ENCODE measurements at regions not wholly inside any gene's neighbourhood (a gene's known extent, or its start where the extent isn't known, plus 50 kb on each side); places are given as distances from the start of the nearest gene placed in this dataset.

GRCh38 chr14:38958589-38958988 is 144.4 kb downstream of the SEC23A start:
- Histone ChIP-seq H3K27ac (ENCODE audit: low read depth, low read length, poor library complexity, severe bottlenecking) (no peak overlapping the region), H3K4me2 (ENCODE audit: low read length) (no peak overlapping the region), H3K9me2 (ENCODE audit: insufficient read depth, low read length) (no peaks in the 10 kb centered on the region), H3K79me2 (ENCODE audit: insufficient read depth, low read depth, low read length) (no peaks in the 10 kb centered on the region), H3K36me3 (ENCODE audit: insufficient read depth, low read length) (no peaks in the 10 kb centered on the region), H3K4me1 (ENCODE audit: insufficient read depth, low read length, poor library complexity, severe bottlenecking) (no peaks in the 10 kb centered on the region), H2AFZ (ENCODE audit: low read length) (no peak overlapping the region), H3K9me3 (ENCODE audit: low read length) (no peaks in the 10 kb centered on the region), H3K4me3 (ENCODE audit: low read depth, low read length, poor library complexity, severe bottlenecking) (no peak overlapping the region), H4K20me1 (ENCODE audit: insufficient read depth, low read length) (no peaks in the 10 kb centered on the region)
- ChIA-PET POLR2A (no interaction called here), CTCF (ENCODE audit: unreplicated experiment) (no interaction called here)
- BruUV-seq (replicated peaks): no TSS peak
- TF ChIP-seq, protein P1, sequence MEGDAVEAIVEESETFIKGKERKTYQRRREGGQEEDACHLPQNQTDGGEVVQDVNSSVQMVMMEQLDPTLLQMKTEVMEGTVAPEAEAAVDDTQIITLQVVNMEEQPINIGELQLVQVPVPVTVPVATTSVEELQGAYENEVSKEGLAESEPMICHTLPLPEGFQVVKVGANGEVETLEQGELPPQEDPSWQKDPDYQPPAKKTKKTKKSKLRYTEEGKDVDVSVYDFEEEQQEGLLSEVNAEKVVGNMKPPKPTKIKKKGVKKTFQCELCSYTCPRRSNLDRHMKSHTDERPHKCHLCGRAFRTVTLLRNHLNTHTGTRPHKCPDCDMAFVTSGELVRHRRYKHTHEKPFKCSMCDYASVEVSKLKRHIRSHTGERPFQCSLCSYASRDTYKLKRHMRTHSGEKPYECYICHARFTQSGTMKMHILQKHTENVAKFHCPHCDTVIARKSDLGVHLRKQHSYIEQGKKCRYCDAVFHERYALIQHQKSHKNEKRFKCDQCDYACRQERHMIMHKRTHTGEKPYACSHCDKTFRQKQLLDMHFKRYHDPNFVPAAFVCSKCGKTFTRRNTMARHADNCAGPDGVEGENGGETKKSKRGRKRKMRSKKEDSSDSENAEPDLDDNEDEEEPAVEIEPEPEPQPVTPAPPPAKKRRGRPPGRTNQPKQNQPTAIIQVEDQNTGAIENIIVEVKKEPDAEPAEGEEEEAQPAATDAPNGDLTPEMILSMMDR (conservative IDR thresholded peaks at IDR 0.05; ENCODE audit: low read length): no peak
- TF ChIP-seq EZH2phosphoT487 (IDR thresholded peaks at IDR 0.05; ENCODE audit: borderline replicate concordance, low read depth, low read length): no peak
- no peak for DNase-seq (ENCODE audit: low spot score)
- intact Hi-C loops (cut with micrococcal nuclease; ENCODE audit: unreplicated experiment): no loop called here

GRCh38 chr14:38951451-38951850 is 151.6 kb downstream of the SEC23A start:
- POLR2A ChIA-PET: interaction anchor here (0.9 to 1.5 kb wide), 2 partner anchors 10 to 11 kb away, joined by 3 read pairs; no protein-coding TSS in a partner anchor
- Histone ChIP-seq H3K36me3 (ENCODE audit: insufficient read depth, low read length) (no peaks in the 10 kb centered on the region), H3K4me3 (ENCODE audit: low read depth, low read length, poor library complexity, severe bottlenecking) (no peak overlapping the region), H4K20me1 (ENCODE audit: insufficient read depth, low read length) (no peaks in the 10 kb centered on the region), H3K4me2 (ENCODE audit: low read length) (no peak overlapping the region), H3K27ac (ENCODE audit: low read depth, low read length, poor library complexity, severe bottlenecking) (no peak overlapping the region), H3K79me2 (ENCODE audit: insufficient read depth, low read depth, low read length) (no peaks in the 10 kb centered on the region), H3K9me3 (ENCODE audit: low read length) (no peaks in the 10 kb centered on the region), H3K9me2 (ENCODE audit: insufficient read depth, low read length) (no peaks in the 10 kb centered on the region), H3K4me1 (ENCODE audit: insufficient read depth, low read length, poor library complexity, severe bottlenecking) (no peaks in the 10 kb centered on the region), H2AFZ (ENCODE audit: low read length) (no peak overlapping the region)
- no peak for TF ChIP-seq EZH2phosphoT487 (IDR thresholded peaks at IDR 0.05; ENCODE audit: borderline replicate concordance, low read depth, low read length)
- TF ChIP-seq, protein P1 (conservative IDR thresholded peaks at IDR 0.05; ENCODE audit: low read length): no peak
- BruUV-seq (replicated peaks): no TSS peak
- intact Hi-C loops (cut with micrococcal nuclease; ENCODE audit: unreplicated experiment): no loop called here
- CTCF ChIA-PET (ENCODE audit: unreplicated experiment): no interaction called here
- DNase-seq (ENCODE audit: low spot score): no peak

GRCh38 chr14:38950676-38951075 is 152.4 kb downstream of the SEC23A start:
- H3K27ac ChIP-seq (ENCODE audit: low read depth, low read length, poor library complexity, severe bottlenecking): no peak overlapping the region
- H3K4me1 ChIP-seq (ENCODE audit: insufficient read depth, low read length, poor library complexity, severe bottlenecking): no peaks in the 10 kb centered on the region
- H3K9me3 ChIP-seq (ENCODE audit: low read length): no peaks in the 10 kb centered on the region
- H2AFZ ChIP-seq (ENCODE audit: low read length): no peak overlapping the region
- no TSS peak for BruUV-seq (replicated peaks)
- H4K20me1 ChIP-seq (ENCODE audit: insufficient read depth, low read length): no peaks in the 10 kb centered on the region
- H3K4me3 ChIP-seq (ENCODE audit: low read depth, low read length, poor library complexity, severe bottlenecking): no peak overlapping the region
- H3K79me2 ChIP-seq (ENCODE audit: insufficient read depth, low read depth, low read length): no peaks in the 10 kb centered on the region
- intact Hi-C loops (cut with micrococcal nuclease; ENCODE audit: unreplicated experiment): no loop called here
- POLR2A ChIA-PET: interaction anchor here (0.7 to 1.5 kb wide), 2 partner anchors 11 to 1388 kb away, joined by 3 read pairs; no protein-coding TSS in a partner anchor
- DNase-seq (ENCODE audit: low spot score): no peak
- TF ChIP-seq, protein P1 (conservative IDR thresholded peaks at IDR 0.05; ENCODE audit: low read length): no peak
- no peak for TF ChIP-seq EZH2phosphoT487 (IDR thresholded peaks at IDR 0.05; ENCODE audit: borderline replicate concordance, low read depth, low read length)
- no peaks in the 10 kb centered on the region for H3K9me2 ChIP-seq (ENCODE audit: insufficient read depth, low read length)
- H3K36me3 ChIP-seq (ENCODE audit: insufficient read depth, low read length): no peaks in the 10 kb centered on the region
- H3K4me2 ChIP-seq (ENCODE audit: low read length): no peak overlapping the region
- CTCF ChIA-PET (ENCODE audit: unreplicated experiment): no interaction called here

Data from OCI-LY7 (cell line).